ENCODE measurements at regions not wholly inside any gene's neighbourhood (a gene's known extent, or its start where the extent isn't known, plus 50 kb on each side); places are given as distances from the start of the nearest gene placed in this dataset.

GRCh38 chr1:34653110-34653509 lies 101.7 kb upstream of the GJB5 start (continued):
- TF ChIP-seq REST (IDR thresholded peaks at IDR 0.05) (no peak), JUN (IDR thresholded peaks at IDR 0.05) (no peak), HES2 (IDR thresholded peaks at IDR 0.05) (no peak), TP53 (CRISPR knock-in tag; IDR thresholded peaks at IDR 0.05) (no peak), HOXB13 (CRISPR knock-in tag; IDR thresholded peaks at IDR 0.05; ENCODE audit: low read depth) (no peak)

- FAIRE-seq: no peak
- no peak for DNase-seq (ENCODE audit: low read depth in 1 of 2, low spot score in 1 of 2)
- no peak for ATAC-seq
- Histone ChIP-seq H3K4me3 (no peak overlapping the region), H3K4me2 (no peak overlapping the region), H3K9me3 (no peaks in the 10 kb centered on the region), H3K4me1 (no peaks in the 10 kb centered on the region), H3K27ac (no peak overlapping the region)
- ChIA-PET CTCF (no interaction called here), POLR2A (no interaction called here)
- 11% methylated on average over 4 of the region's 4 CpGs for WGBS (ENCODE audit: missing lambda C conversion rate)
- TF ChIP-seq POLR2AphosphoS2 (conservative IDR thresholded peaks at IDR 0.05; ENCODE audit: low read length) (no peak), POLR2A (IDR thresholded peaks at IDR 0.05; ENCODE audit: low read length) (no peak), USF2 (IDR thresholded peaks at IDR 0.05) (no peak), CTCF (IDR thresholded peaks at IDR 0.05) (no peak), RCOR1 (IDR thresholded peaks at IDR 0.05; ENCODE audit: low read depth, low read length) (no peak), RFX5 (IDR thresholded peaks at IDR 0.05) (no peak), HDAC2 (IDR thresholded peaks at IDR 0.05) (no peak), HES2 (IDR thresholded peaks at IDR 0.05) (no peak)
These were observed 99.5 kb upstream of the GJB5 start for GRCh38 chr1:34655206-34655874.

- DNase-seq (ENCODE audit: low read depth in 1 of 2, low spot score in 1 of 2): no peak
- ATAC-seq: no peak
- Histone ChIP-seq H3K9me3 (no peaks in the 10 kb centered on the region), H3K27ac (no peak overlapping the region), H3K4me3 (no peak overlapping the region), H3K4me1 (no peaks in the 10 kb centered on the region), H3K4me2 (no peak overlapping the region)
- 3% methylated on average over 4 of the region's 4 CpGs for WGBS (ENCODE audit: missing lambda C conversion rate)
- TF ChIP-seq JUNB (IDR thresholded peaks at IDR 0.05) (no peak), POLR2A (IDR thresholded peaks at IDR 0.05; ENCODE audit: low read length) (no peak), PBX3 (IDR thresholded peaks at IDR 0.05) (no peak), NR3C1 (IDR thresholded peaks at IDR 0.05) (no peak), FOSB (CRISPR knock-in tag; IDR thresholded peaks at IDR 0.05) (no peak), HOXB13 (CRISPR knock-in tag; IDR thresholded peaks at IDR 0.05; ENCODE audit: low read depth) (no peak), MAX (IDR thresholded peaks at IDR 0.05) (no peak), RNF2 (IDR thresholded peaks at IDR 0.05; ENCODE audit: borderline replicate concordance, low read depth) (no peak), USF2 (IDR thresholded peaks at IDR 0.05) (no peak), HOXB5 (CRISPR knock-in tag; IDR thresholded peaks at IDR 0.05) (no peak), TP53 (CRISPR knock-in tag; IDR thresholded peaks at IDR 0.05) (no peak), RFX5 (IDR thresholded peaks at IDR 0.05) (no peak), FOXS1 (CRISPR knock-in tag; IDR thresholded peaks at IDR 0.05) (no peak), E2F6 (IDR thresholded peaks at IDR 0.05; ENCODE audit: borderline replicate concordance, low read depth) (no peak), ZNF302 (CRISPR knock-in tag; IDR thresholded peaks at IDR 0.05) (no peak), CBX8 (IDR thresholded peaks at IDR 0.05) (no peak), ESRRA (IDR thresholded peaks at IDR 0.05; ENCODE audit: borderline replicate concordance, low read length) (no peak), MAZ (IDR thresholded peaks at IDR 0.05; ENCODE audit: borderline replicate concordance, low read depth, low read length) (no peak), ZC3H11A (IDR thresholded peaks at IDR 0.05) (no peak), JUN (IDR thresholded peaks at IDR 0.05) (no peak)
- POLR2A ChIA-PET: no interaction called here
- FAIRE-seq: no peak
- CTCF ChIA-PET: no interaction called here
These were observed 99.0 kb upstream of the GJB5 start for GRCh38 chr1:34655875-34656240.
